ENCODE measurements at regions not wholly inside any gene's neighbourhood (a gene's known extent, or its start where the extent isn't known, plus 50 kb on each side); places are given as distances from the start of the nearest gene placed in this dataset.

DNA sequence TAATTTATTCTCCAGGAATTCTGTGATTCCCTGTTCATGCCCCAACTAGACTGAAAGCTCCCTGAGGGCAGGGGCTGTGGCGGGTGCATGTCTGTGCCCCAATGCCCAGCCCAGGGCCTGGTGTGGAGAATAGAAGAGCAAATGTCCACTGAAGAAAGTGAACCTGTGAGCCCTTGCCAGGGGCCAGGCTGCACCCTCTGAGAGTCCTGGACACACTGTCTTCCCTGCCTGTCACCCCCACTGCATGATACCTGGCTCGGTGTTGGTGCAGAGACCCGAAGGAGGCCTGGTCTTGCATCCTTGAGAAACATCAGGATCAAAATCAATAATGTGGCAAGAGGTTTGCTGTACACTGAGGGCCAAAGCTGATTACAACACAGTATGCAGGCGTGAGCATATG is 69.8 kb upstream of the RUNX3 start:
- H3K9me3 ChIP-seq (replicated peaks; ENCODE audit: insufficient read depth, low read length), result no peaks in the 10 kb centered on the region
- H3K27me3 ChIP-seq (replicated peaks; ENCODE audit: insufficient read depth, low read length), result no peaks in the 10 kb centered on the region
- H2AFZ ChIP-seq (ENCODE audit: low read length), result no peak overlapping the region
- H3K27ac ChIP-seq (ENCODE audit: low read length), result no peak overlapping the region
- H3K4me2 ChIP-seq (ENCODE audit: low read depth, low read length), result no peak overlapping the region
- no peaks in the 10 kb centered on the region for H3K79me2 ChIP-seq (ENCODE audit: low read length)
- no peak overlapping the region for H3K4me3 ChIP-seq (ENCODE audit: low read length)
- H3K4me1 ChIP-seq (ENCODE audit: low read length), result no peaks in the 10 kb centered on the region
- H3K9me2 ChIP-seq (replicated peaks; ENCODE audit: insufficient read depth, low read length), result no peaks in the 10 kb centered on the region
- H3K36me3 ChIP-seq (replicated peaks; ENCODE audit: insufficient read depth, low read length), result no peaks in the 10 kb centered on the region
- no peaks in the 10 kb centered on the region for H3F3A ChIP-seq (ENCODE audit: insufficient read depth, low read length)
- no peaks in the 10 kb centered on the region for H4K20me1 ChIP-seq (ENCODE audit: insufficient read depth, low read length)
- no peak for DNase-seq
- H3K9ac ChIP-seq (ENCODE audit: low read length), result no peak overlapping the region
- no peak for TF ChIP-seq EZH2phosphoT487 (IDR thresholded peaks at IDR 0.05; ENCODE audit: low read length)
- TF ChIP-seq, protein P1, sequence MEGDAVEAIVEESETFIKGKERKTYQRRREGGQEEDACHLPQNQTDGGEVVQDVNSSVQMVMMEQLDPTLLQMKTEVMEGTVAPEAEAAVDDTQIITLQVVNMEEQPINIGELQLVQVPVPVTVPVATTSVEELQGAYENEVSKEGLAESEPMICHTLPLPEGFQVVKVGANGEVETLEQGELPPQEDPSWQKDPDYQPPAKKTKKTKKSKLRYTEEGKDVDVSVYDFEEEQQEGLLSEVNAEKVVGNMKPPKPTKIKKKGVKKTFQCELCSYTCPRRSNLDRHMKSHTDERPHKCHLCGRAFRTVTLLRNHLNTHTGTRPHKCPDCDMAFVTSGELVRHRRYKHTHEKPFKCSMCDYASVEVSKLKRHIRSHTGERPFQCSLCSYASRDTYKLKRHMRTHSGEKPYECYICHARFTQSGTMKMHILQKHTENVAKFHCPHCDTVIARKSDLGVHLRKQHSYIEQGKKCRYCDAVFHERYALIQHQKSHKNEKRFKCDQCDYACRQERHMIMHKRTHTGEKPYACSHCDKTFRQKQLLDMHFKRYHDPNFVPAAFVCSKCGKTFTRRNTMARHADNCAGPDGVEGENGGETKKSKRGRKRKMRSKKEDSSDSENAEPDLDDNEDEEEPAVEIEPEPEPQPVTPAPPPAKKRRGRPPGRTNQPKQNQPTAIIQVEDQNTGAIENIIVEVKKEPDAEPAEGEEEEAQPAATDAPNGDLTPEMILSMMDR (IDR thresholded peaks at IDR 0.05; ENCODE audit: low read length), result no peak
- no peak for TF ChIP-seq EZH2 (optimal IDR thresholded peaks at IDR 0.05; ENCODE audit: low read depth, low read length)

GRCh38 chr1:24999426-24999825 is 69.3 kb upstream of the RUNX3 start:
- no peaks in the 10 kb centered on the region for H3K27me3 ChIP-seq (replicated peaks; ENCODE audit: insufficient read depth, low read length)
- H3K4me3 ChIP-seq (ENCODE audit: low read length), result no peak overlapping the region
- no peaks in the 10 kb centered on the region for H3K9me3 ChIP-seq (replicated peaks; ENCODE audit: insufficient read depth, low read length)
- no peaks in the 10 kb centered on the region for H3K79me2 ChIP-seq (ENCODE audit: low read length)
- no peak overlapping the region for H3K27ac ChIP-seq (ENCODE audit: low read length)
- H4K20me1 ChIP-seq (ENCODE audit: insufficient read depth, low read length), result no peaks in the 10 kb centered on the region
- no peak overlapping the region for H2AFZ ChIP-seq (ENCODE audit: low read length)
- TF ChIP-seq, protein P1 (IDR thresholded peaks at IDR 0.05; ENCODE audit: low read length), result no peak
- no peak for TF ChIP-seq EZH2phosphoT487 (IDR thresholded peaks at IDR 0.05; ENCODE audit: low read length)
- no peak for TF ChIP-seq EZH2 (optimal IDR thresholded peaks at IDR 0.05; ENCODE audit: low read depth, low read length)
- no peak for DNase-seq
- H3K9me2 ChIP-seq (replicated peaks; ENCODE audit: insufficient read depth, low read length), result no peaks in the 10 kb centered on the region
- H3F3A ChIP-seq (ENCODE audit: insufficient read depth, low read length), result no peaks in the 10 kb centered on the region
- H3K9ac ChIP-seq (ENCODE audit: low read length), result no peak overlapping the region
- H3K4me2 ChIP-seq (ENCODE audit: low read depth, low read length), result no peak overlapping the region
- no peaks in the 10 kb centered on the region for H3K4me1 ChIP-seq (ENCODE audit: low read length)
- no peaks in the 10 kb centered on the region for H3K36me3 ChIP-seq (replicated peaks; ENCODE audit: insufficient read depth, low read length)

- Histone ChIP-seq H2AFZ (ENCODE audit: low read length) (no peak overlapping the region), H3K9me2 (replicated peaks; ENCODE audit: insufficient read depth, low read length) (no peaks in the 10 kb centered on the region), H3K27ac (ENCODE audit: low read length) (no peak overlapping the region), H3K9me3 (replicated peaks; ENCODE audit: insufficient read depth, low read length) (no peaks in the 10 kb centered on the region), H4K20me1 (ENCODE audit: insufficient read depth, low read length) (no peaks in the 10 kb centered on the region), H3K27me3 (replicated peaks; ENCODE audit: insufficient read depth, low read length) (no peaks in the 10 kb centered on the region), H3K36me3 (replicated peaks; ENCODE audit: insufficient read depth, low read length) (no peaks in the 10 kb centered on the region), H3K4me3 (ENCODE audit: low read length) (no peak overlapping the region), H3K4me2 (ENCODE audit: low read depth, low read length) (no peak overlapping the region), H3K79me2 (ENCODE audit: low read length) (no peaks in the 10 kb centered on the region), H3K9ac (ENCODE audit: low read length) (no peak overlapping the region), H3F3A (ENCODE audit: insufficient read depth, low read length) (no peaks in the 10 kb centered on the region), H3K4me1 (ENCODE audit: low read length) (no peaks in the 10 kb centered on the region)
- TF ChIP-seq EZH2 (optimal IDR thresholded peaks at IDR 0.05; ENCODE audit: low read depth, low read length) (no peak), EZH2phosphoT487 (IDR thresholded peaks at IDR 0.05; ENCODE audit: low read length) (no peak)
- no peak for DNase-seq
Observed at GRCh38 chr1:24998563-24999245, 68.6 kb upstream of the RUNX3 start.

Measured in MM.1S (cell line).